HepG2 (cell line): ENCODE measurements at regions not wholly inside any gene's neighbourhood (a gene's known extent, or its start where the extent isn't known, plus 50 kb on each side); places are given as distances from the start of the nearest gene placed in this dataset.

Source experiments
- ATAC-seq: fragments of 200-7000 bp; cut with Tn5 transposase; 3 replicates; pipeline ENCODE4 v1.9.1; 2020; ENCODE audit warnings: mild to moderate bottlenecking, moderate library complexity
- BruUV-seq: library from RNA; stranded (reverse); fragments of 400-500 nt; replicated peaks from 2 replicates; lab custom pipeline; 2021; lab: Mats Ljungman, UMichigan
- CTCF ChIA-PET: fragments of 300-600 bp; formaldehyde crosslinking; extraction: SDS; loops from one replicate; lab custom pipeline; 2021; ENCODE audit warnings: low total read pairs, inconsistent platforms, low intra/inter-chr PET ratio; lab: Yijun Ruan, JAX
- POLR2A ChIA-PET: fragments of 350-600 bp; sonication (Branson Sonifier 250); formaldehyde crosslinking; loops from one replicate; lab custom pipeline; 2020; ENCODE audit warnings: antibody characterized with exemption, inconsistent platforms; lab: Yijun Ruan, JAX
- DNase-seq: peaks from one replicate; pipeline ENCODE4 v3.0.0-alpha.2; 2015; ENCODE audit warnings: low spot score
- FAIRE-seq: peaks from 3 replicates; lab custom pipeline; 2011; peaks lifted over from hg19 to GRCh38; lab: Jason Lieb, UNC
- H2AFZ ChIP-seq: one replicate; pipeline ENCODE4 v1.6.1; 2011; ENCODE audit warnings: low read length, inconsistent platforms
- H3K27ac ChIP-seq: fragments of 300-600 bp; 3 replicates; pipeline ENCODE4 v1.8.0; 2011; ENCODE audit warnings: mixed run types, mild to moderate bottlenecking, mixed read lengths, low read length, inconsistent platforms; ENCODE audit not compliant: insufficient read depth; ENCODE audit errors: extremely low read length
- H3K27me3 ChIP-seq, 2 experiments: fragments of 200-600 bp in 1 of 2; 2 replicates in 1 of 2; 3 replicates in 1 of 2; pipeline versions ENCODE4 v1.6.0 to v1.8.0; 2011; ENCODE audit warnings: low read length in 2 of 2, mild to moderate bottlenecking in 2 of 2, moderate library complexity in 2 of 2, inconsistent platforms in 1 of 2; ENCODE audit not compliant: insufficient read depth in 2 of 2, control insufficient read depth in 1 of 2
- H3K36me3 ChIP-seq, 2 experiments: fragments of 200-600 bp in 1 of 2; replicated peaks in 1 of 2; 2 replicates in 1 of 2; 3 replicates in 1 of 2; pipeline versions ENCODE4 v1.5.1 to v1.8.0; 2011; ENCODE audit warnings: low read length in 2 of 2, inconsistent platforms in 1 of 2; ENCODE audit not compliant: insufficient read depth in 2 of 2, control insufficient read depth in 1 of 2
- H3K4me1 ChIP-seq: 2 replicates; pipeline ENCODE4 v1.5.1; 2012; ENCODE audit warnings: low read length, inconsistent platforms; ENCODE audit not compliant: insufficient read depth
- H3K4me2 ChIP-seq: 2 replicates; pipeline ENCODE4 v1.6.0; 2011; ENCODE audit warnings: low read depth, low read length, inconsistent platforms
- H3K4me3 ChIP-seq, 3 experiments: fragments of 200-600 bp in 1 of 3; sonication (generic), shearing (Covaris generic) in 1 of 3; replicated peaks in 1 of 3; 2 replicates each; pipeline ENCODE4 v1.5.1; 2011 to 2016; ENCODE audit warnings: low read length in 3 of 3, inconsistent platforms in 2 of 3, low read depth in 2 of 3, mild to moderate bottlenecking in 2 of 3, control low read depth in 1 of 3, mixed read lengths in 1 of 3; ENCODE audit not compliant: insufficient read depth in 1 of 3
- H3K79me2 ChIP-seq: one replicate; pipeline ENCODE4 v1.6.1; 2011; ENCODE audit warnings: low read length, inconsistent platforms; ENCODE audit not compliant: insufficient read depth
- H3K9ac ChIP-seq: 2 replicates; pipeline ENCODE4 v1.6.0; 2011; ENCODE audit warnings: mild to moderate bottlenecking, low read depth, low read length, inconsistent platforms; ENCODE audit not compliant: insufficient read depth
- H3K9me3 ChIP-seq: 2 replicates; pipeline ENCODE4 v1.5.1; 2012; ENCODE audit warnings: mild to moderate bottlenecking, low read length
- H4K20me1 ChIP-seq: 2 replicates; pipeline ENCODE4 v1.6.0; 2011; ENCODE audit warnings: inconsistent platforms, mild to moderate bottlenecking, low read length, moderate library complexity; ENCODE audit not compliant: insufficient read depth
- CEBPB ChIP-seq: IDR thresholded peaks from 2 replicates; pipeline ENCODE4 v1.6.1; 2011; ENCODE audit warnings: low read depth, low read length, improper control_type of control experiment, borderline replicate concordance
- FOXM1 ChIP-seq: sonication (generic); formaldehyde crosslinking; IDR thresholded peaks from 2 replicates; pipeline ENCODE4 v1.5.0; 2020; ENCODE audit warnings: missing genetic modification reagents
- ZSCAN25 ChIP-seq: sonication (generic); formaldehyde crosslinking; IDR thresholded peaks from 2 replicates; pipeline ENCODE4 v1.8.0; 2022; ENCODE audit warnings: mild to moderate bottlenecking, missing genetic modification reagents
- WGBS: methylation state at CpG from one replicate; pipeline ENCODE4 v1.1.6; 2017; ENCODE audit warnings: low lambda C conversion rate; 5-methylcytosine and 5-hydroxymethylcytosine counted together
- in situ Hi-C: cut with HindIII; loops from 2 replicates; pipeline ENCODE4 v1.10.0; 2017; ENCODE audit warnings: low pct_unique_long_range_greater_than_20kb; ENCODE audit not compliant: extremely low pct_ligation_motif_present
- intact Hi-C: fragments of 100-400 bp; cut with micrococcal nuclease; formaldehyde crosslinking; loops from one replicate; pipeline ENCODE4 v1.10.0; 2022; ENCODE audit not compliant: unreplicated experiment
- TF ChIP-seq, protein P1 (sequence below): sonication (generic); formaldehyde crosslinking; IDR thresholded peaks from 2 replicates; pipeline ENCODE4 v1.4.0; 2020; ENCODE audit warnings: missing genetic modification reagents
- TF ChIP-seq, protein P2 (sequence below): sonication (generic); formaldehyde crosslinking; IDR thresholded peaks from 2 replicates; pipeline ENCODE4 v1.9.0; 2022; ENCODE audit warnings: missing genetic modification reagents, mild to moderate bottlenecking, borderline replicate concordance

DNA sequence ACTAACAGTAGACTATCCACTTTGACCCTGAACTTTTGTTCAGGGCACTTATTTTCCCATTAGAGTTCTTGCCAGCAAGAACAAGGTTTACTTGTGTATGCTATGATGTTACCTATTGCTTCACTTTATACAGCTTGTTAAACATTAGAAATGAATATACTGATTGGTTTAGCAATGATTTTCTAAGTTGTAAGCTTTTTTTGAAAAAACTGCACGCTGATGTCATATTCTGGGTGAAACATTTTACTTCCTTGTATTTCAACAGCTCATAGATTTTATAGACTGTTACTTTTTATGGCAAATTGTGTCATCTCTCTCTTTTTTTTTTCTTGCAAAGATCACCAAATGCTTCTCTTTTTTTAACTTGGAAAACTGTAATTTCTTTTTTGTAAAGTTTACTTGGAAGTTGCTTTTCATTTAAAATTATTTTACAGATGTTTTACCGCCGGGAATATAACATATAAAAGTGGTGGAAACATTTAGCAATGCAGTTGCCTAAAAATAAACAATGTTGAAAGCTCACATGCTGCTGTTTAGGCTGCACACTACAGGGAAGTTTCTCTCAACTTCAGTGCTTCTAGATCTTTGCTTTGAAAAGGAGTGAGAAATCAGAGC is 215.3 kb upstream of the NFIA start:
- Histone ChIP-seq H3K4me2 (no peak overlapping the region), H3K9ac (no peak overlapping the region), H3K79me2 (no peaks in the 10 kb centered on the region), H3K9me3 (no peaks in the 10 kb centered on the region), H4K20me1 (no peaks in the 10 kb centered on the region), H2AFZ (no peak overlapping the region), H3K27me3 (peaks cover 3 to 21% of the 10 kb centered on the region in 2 experiments), H3K4me3 (no peak overlapping the region), H3K4me1 (peaks cover 7% of the 10 kb centered on the region; the same call in 1 of the 2 replicates), H3K36me3 (no peaks in the 10 kb centered on the region), H3K27ac (no peak overlapping the region)
- WGBS = under 1% methylated on average over 3 of the region's 3 CpGs
- DNase-seq (no peak), ATAC-seq (no peak), FAIRE-seq (no peak)
- ChIA-PET CTCF (no interaction called here), POLR2A (no interaction called here)
- no TSS peak for BruUV-seq
- intact Hi-C loops = no loop called here
- TF ChIP-seq, protein P1, sequence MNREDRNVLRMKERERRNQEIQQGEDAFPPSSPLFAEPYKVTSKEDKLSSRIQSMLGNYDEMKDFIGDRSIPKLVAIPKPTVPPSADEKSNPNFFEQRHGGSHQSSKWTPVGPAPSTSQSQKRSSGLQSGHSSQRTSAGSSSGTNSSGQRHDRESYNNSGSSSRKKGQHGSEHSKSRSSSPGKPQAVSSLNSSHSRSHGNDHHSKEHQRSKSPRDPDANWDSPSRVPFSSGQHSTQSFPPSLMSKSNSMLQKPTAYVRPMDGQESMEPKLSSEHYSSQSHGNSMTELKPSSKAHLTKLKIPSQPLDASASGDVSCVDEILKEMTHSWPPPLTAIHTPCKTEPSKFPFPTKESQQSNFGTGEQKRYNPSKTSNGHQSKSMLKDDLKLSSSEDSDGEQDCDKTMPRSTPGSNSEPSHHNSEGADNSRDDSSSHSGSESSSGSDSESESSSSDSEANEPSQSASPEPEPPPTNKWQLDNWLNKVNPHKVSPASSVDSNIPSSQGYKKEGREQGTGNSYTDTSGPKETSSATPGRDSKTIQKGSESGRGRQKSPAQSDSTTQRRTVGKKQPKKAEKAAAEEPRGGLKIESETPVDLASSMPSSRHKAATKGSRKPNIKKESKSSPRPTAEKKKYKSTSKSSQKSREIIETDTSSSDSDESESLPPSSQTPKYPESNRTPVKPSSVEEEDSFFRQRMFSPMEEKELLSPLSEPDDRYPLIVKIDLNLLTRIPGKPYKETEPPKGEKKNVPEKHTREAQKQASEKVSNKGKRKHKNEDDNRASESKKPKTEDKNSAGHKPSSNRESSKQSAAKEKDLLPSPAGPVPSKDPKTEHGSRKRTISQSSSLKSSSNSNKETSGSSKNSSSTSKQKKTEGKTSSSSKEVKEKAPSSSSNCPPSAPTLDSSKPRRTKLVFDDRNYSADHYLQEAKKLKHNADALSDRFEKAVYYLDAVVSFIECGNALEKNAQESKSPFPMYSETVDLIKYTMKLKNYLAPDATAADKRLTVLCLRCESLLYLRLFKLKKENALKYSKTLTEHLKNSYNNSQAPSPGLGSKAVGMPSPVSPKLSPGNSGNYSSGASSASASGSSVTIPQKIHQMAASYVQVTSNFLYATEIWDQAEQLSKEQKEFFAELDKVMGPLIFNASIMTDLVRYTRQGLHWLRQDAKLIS = no peak
- TF ChIP-seq CEBPB (peak; percentile 53; the same call in 1 of the 2 replicates), FOXM1 (CRISPR knock-in tag) (no peak), ZSCAN25 (CRISPR knock-in tag) (no peak)
- TF ChIP-seq, protein P2, sequence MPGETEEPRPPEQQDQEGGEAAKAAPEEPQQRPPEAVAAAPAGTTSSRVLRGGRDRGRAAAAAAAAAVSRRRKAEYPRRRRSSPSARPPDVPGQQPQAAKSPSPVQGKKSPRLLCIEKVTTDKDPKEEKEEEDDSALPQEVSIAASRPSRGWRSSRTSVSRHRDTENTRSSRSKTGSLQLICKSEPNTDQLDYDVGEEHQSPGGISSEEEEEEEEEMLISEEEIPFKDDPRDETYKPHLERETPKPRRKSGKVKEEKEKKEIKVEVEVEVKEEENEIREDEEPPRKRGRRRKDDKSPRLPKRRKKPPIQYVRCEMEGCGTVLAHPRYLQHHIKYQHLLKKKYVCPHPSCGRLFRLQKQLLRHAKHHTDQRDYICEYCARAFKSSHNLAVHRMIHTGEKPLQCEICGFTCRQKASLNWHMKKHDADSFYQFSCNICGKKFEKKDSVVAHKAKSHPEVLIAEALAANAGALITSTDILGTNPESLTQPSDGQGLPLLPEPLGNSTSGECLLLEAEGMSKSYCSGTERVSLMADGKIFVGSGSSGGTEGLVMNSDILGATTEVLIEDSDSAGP = no peak
- in situ Hi-C loops = no loop called here
